WTC11 (cell line): ENCODE measurements at regions not wholly inside any gene's neighbourhood (a gene's known extent, or its start where the extent isn't known, plus 50 kb on each side); places are given as distances from the start of the nearest gene placed in this dataset.

Experiments used
- ATAC-seq: fragments of 200-7000 bp; cut with Tn5 transposase; 2 replicates; pipeline ENCODE4 v1.10.0; 2021; ENCODE audit warnings: mild to moderate bottlenecking, moderate library complexity
- CTCF ChIA-PET: fragments of 300-600 bp; sonication (Branson Sonifier 250); formaldehyde crosslinking; loops from one replicate; lab custom pipeline; 2021; ENCODE audit warnings: antibody characterized with exemption; lab: Charles Lee
- POLR2A ChIA-PET: fragments of 350-600 bp; sonication (Branson Sonifier 250); formaldehyde crosslinking; loops from one replicate; lab custom pipeline; 2021; ENCODE audit warnings: antibody characterized with exemption; lab: Charles Lee
- DNase-seq: peaks from one replicate; pipeline ENCODE4 v3.0.0; 2021; ENCODE audit warnings: low spot score
- H3K27ac Mint-ChIP-seq: 2 replicates; pipeline ENCODE4 v1.8.0; 2021; ENCODE audit warnings: mixed read lengths
- H3K27me3 Mint-ChIP-seq: 2 replicates; pipeline ENCODE4 v1.8.0; 2021; ENCODE audit warnings: low read depth, mild to moderate bottlenecking, moderate library complexity, mixed read lengths
- H3K36me3 Mint-ChIP-seq: 2 replicates; pipeline ENCODE4 v1.8.0; 2021; ENCODE audit warnings: mixed read lengths
- H3K4me1 Mint-ChIP-seq: 2 replicates; pipeline ENCODE4 v1.8.0; 2022; ENCODE audit warnings: mixed read lengths
- H3K4me3 Mint-ChIP-seq: 2 replicates; pipeline ENCODE4 v1.8.0; 2021; ENCODE audit warnings: mild to moderate bottlenecking, moderate library complexity, mixed read lengths
- H3K9me3 Mint-ChIP-seq: 2 replicates; pipeline ENCODE4 v1.8.0; 2021; ENCODE audit warnings: mixed read lengths
- ATF3 ChIP-seq: sonication (generic); formaldehyde crosslinking; conservative IDR thresholded peaks from 2 replicates; pipeline ENCODE4 v1.8.1; 2022; ENCODE audit warnings: mild to moderate bottlenecking, missing genetic modification reagents
- E2F1 ChIP-seq: sonication (generic); formaldehyde crosslinking; IDR thresholded peaks from 2 replicates; pipeline ENCODE4 v1.8.0; 2022; ENCODE audit warnings: mild to moderate bottlenecking, missing genetic modification reagents
- ESRRA ChIP-seq: sonication (generic); formaldehyde crosslinking; IDR thresholded peaks from 2 replicates; pipeline ENCODE4 v1.8.1; 2022; ENCODE audit warnings: mild to moderate bottlenecking, missing genetic modification reagents, borderline replicate concordance
- ETV6 ChIP-seq: sonication (generic); formaldehyde crosslinking; IDR thresholded peaks from 2 replicates; pipeline ENCODE4 v1.8.1; 2022; ENCODE audit warnings: mild to moderate bottlenecking, missing genetic modification reagents
- FOXP1 ChIP-seq: sonication (generic); formaldehyde crosslinking; IDR thresholded peaks from 2 replicates; pipeline ENCODE4 v1.8.0; 2022; ENCODE audit warnings: missing genetic modification reagents, mild to moderate bottlenecking, moderate library complexity, borderline replicate concordance
- FOXP4 ChIP-seq: sonication (generic); formaldehyde crosslinking; IDR thresholded peaks from 2 replicates; pipeline ENCODE4 v1.8.0; 2022; ENCODE audit warnings: mild to moderate bottlenecking, missing genetic modification reagents
- HMGXB4 ChIP-seq: sonication (generic); formaldehyde crosslinking; IDR thresholded peaks from 2 replicates; pipeline ENCODE4 v1.8.1; 2023; ENCODE audit warnings: mild to moderate bottlenecking, moderate library complexity, missing genetic modification reagents
- NFATC4 ChIP-seq: fragments of 250-450 bp; sonication (Bioruptor Pico); IDR thresholded peaks from 2 replicates; pipeline ENCODE4 v1.9.0; 2021; ENCODE audit warnings: mild to moderate bottlenecking
- NFE2L1 ChIP-seq: sonication (generic); formaldehyde crosslinking; IDR thresholded peaks from 2 replicates; pipeline ENCODE4 v1.8.1; 2023; ENCODE audit warnings: missing genetic modification reagents
- SMAD4 ChIP-seq: sonication (generic); formaldehyde crosslinking; IDR thresholded peaks from 2 replicates; pipeline ENCODE4 v1.8.0; 2022; ENCODE audit warnings: mild to moderate bottlenecking, missing genetic modification reagents
- TP53 ChIP-seq: sonication (generic); formaldehyde crosslinking; IDR thresholded peaks from 2 replicates; pipeline ENCODE4 v1.8.1; 2023; ENCODE audit warnings: mild to moderate bottlenecking, missing genetic modification reagents
- USF2 ChIP-seq: sonication (generic); formaldehyde crosslinking; IDR thresholded peaks from 2 replicates; pipeline ENCODE4 v1.8.1; 2023; ENCODE audit warnings: mild to moderate bottlenecking, missing genetic modification reagents, moderate library complexity
- ZBTB43 ChIP-seq: sonication (generic); formaldehyde crosslinking; IDR thresholded peaks from 2 replicates; pipeline ENCODE4 v1.8.1; 2023; ENCODE audit warnings: mild to moderate bottlenecking, missing genetic modification reagents
- ZNF138 ChIP-seq: sonication (generic); formaldehyde crosslinking; conservative IDR thresholded peaks from 2 replicates; pipeline ENCODE4 v1.8.1; 2022; ENCODE audit warnings: mild to moderate bottlenecking, moderate library complexity, missing genetic modification reagents
- ZNF232 ChIP-seq: sonication (generic); formaldehyde crosslinking; IDR thresholded peaks from 2 replicates; pipeline ENCODE4 v1.8.0; 2022; ENCODE audit warnings: mild to moderate bottlenecking, missing genetic modification reagents
- ZNF281 ChIP-seq: sonication (generic); formaldehyde crosslinking; IDR thresholded peaks from 2 replicates; pipeline ENCODE4 v1.8.0; 2023; ENCODE audit warnings: mild to moderate bottlenecking, missing genetic modification reagents
- ZNF396 ChIP-seq: fragments of 250-450 bp; sonication (Bioruptor Pico); IDR thresholded peaks from 2 replicates; pipeline ENCODE4 v1.8.0; 2021; ENCODE audit warnings: mild to moderate bottlenecking, moderate library complexity, borderline replicate concordance
- ZNF512 ChIP-seq: sonication (generic); formaldehyde crosslinking; IDR thresholded peaks from 2 replicates; pipeline ENCODE4 v1.8.1; 2022; ENCODE audit warnings: missing genetic modification reagents, borderline replicate concordance

- no peak for DNase-seq
Observed at GRCh38 chr6:149138699-149139294, 178.7 kb upstream of the TAB2 start.

GRCh38 chr6:149139782-149140136 lies 177.8 kb upstream of the TAB2 start:
- peaks cover 7% of the 10 kb centered on the region; the same call in 1 of the 2 replicates for H3K9me3 Mint-ChIP-seq
- H3K27me3 Mint-ChIP-seq = no peaks in the 10 kb centered on the region
- ChIA-PET CTCF (no interaction called here), POLR2A (interaction anchor here (0.7 kb wide), 1 partner anchor 49 kb away, joined by 3 read pairs; no protein-coding TSS in a partner anchor)
- ATAC-seq = no peak
- TF ChIP-seq ZNF138 (no peak), HMGXB4 (CRISPR knock-in tag) (no peak), ZNF512 (CRISPR knock-in tag) (no peak), ETV6 (CRISPR knock-in tag) (no peak), ZNF396 (CRISPR knock-in tag) (no peak), NFATC4 (CRISPR knock-in tag) (no peak)
- no peak overlapping the region for H3K27ac Mint-ChIP-seq
- no peaks in the 10 kb centered on the region for H3K36me3 Mint-ChIP-seq
- no peak overlapping the region for H3K4me3 Mint-ChIP-seq
- H3K4me1 Mint-ChIP-seq = no peaks in the 10 kb centered on the region
- DNase-seq = no peak

More at GRCh38 chr6:149138699-149139294, 178.7 kb upstream of the TAB2 start:
- Mint-ChIP-seq H3K27ac (no peak overlapping the region), H3K9me3 (peaks cover 7% of the 10 kb centered on the region; the same call in 1 of the 2 replicates), H3K36me3 (no peaks in the 10 kb centered on the region), H3K4me1 (no peaks in the 10 kb centered on the region), H3K4me3 (no peak overlapping the region), H3K27me3 (no peaks in the 10 kb centered on the region)
- ChIA-PET POLR2A (no interaction called here), CTCF (no interaction called here)
- TF ChIP-seq USF2 (CRISPR knock-in tag) (no peak), FOXP1 (CRISPR knock-in tag) (no peak)
- ATAC-seq = no peak

- DNase-seq (no peak), ATAC-seq (no peak)
- Mint-ChIP-seq H3K9me3 (peaks cover 7% of the 10 kb centered on the region; the same call in 1 of the 2 replicates), H3K36me3 (no peaks in the 10 kb centered on the region), H3K4me3 (no peak overlapping the region), H3K27me3 (no peaks in the 10 kb centered on the region), H3K27ac (no peak overlapping the region), H3K4me1 (no peaks in the 10 kb centered on the region)
- ChIA-PET POLR2A (interaction anchor here (0.7 kb wide), 1 partner anchor 48 kb away, joined by 3 read pairs; no protein-coding TSS in a partner anchor), CTCF (no interaction called here)
- TF ChIP-seq ATF3 (CRISPR knock-in tag) (no peak), ZNF232 (no peak), ZNF281 (CRISPR knock-in tag) (no peak), FOXP4 (CRISPR knock-in tag) (no peak), ZBTB43 (CRISPR knock-in tag) (no peak), SMAD4 (CRISPR knock-in tag) (no peak), ESRRA (CRISPR knock-in tag) (no peak), NFE2L1 (CRISPR knock-in tag) (no peak), E2F1 (CRISPR knock-in tag) (no peak), TP53 (CRISPR knock-in tag) (no peak)
Observed at GRCh38 chr6:149140137-149140909, 177.2 kb upstream of the TAB2 start.
